SK-N-MC (cell line): ENCODE measurements at regions not wholly inside any gene's neighbourhood (a gene's known extent, or its start where the extent isn't known, plus 50 kb on each side); places are given as distances from the start of the nearest gene placed in this dataset.

Experiments used
- EZH2 ChIP-seq: fragments of 200-600 bp; sonication (generic); IDR thresholded peaks from one replicate; pipeline ENCODE4 v1.6.1; 2017; ENCODE audit warnings: antibody characterized with exemption
- FOXP2 ChIP-seq: optimal IDR thresholded peaks from 2 replicates; pipeline ENCODE3; 2011; ENCODE audit warnings: mild to moderate bottlenecking, moderate library complexity; ENCODE audit not compliant: insufficient read depth; ENCODE audit errors: extremely low read length, control extremely low read depth

DNA sequence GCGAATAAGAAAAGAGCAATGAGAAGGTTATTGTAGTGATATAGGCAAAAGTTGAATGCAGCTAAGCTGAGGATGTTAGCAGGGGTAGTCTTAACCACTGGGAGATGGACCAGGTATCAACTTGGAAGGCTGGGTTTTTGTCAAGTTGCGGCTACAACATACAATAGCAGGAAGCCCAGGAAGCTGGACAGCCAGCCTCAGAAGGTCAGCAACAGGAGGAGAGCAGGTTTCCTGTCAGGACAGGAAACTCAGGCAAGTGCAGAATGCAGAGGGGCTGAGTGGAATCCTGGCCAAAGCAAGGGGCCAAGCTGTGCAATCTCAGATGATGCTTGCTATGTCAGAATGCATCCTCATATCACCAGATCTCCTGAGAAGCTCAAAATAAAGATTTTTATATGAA is 530.0 kb upstream of the ID2 start:
- TF ChIP-seq EZH2 (no peak), FOXP2 (no peak)
